ENCODE measurements at regions not wholly inside any gene's neighbourhood (a gene's known extent, or its start where the extent isn't known, plus 50 kb on each side); places are given as distances from the start of the nearest gene placed in this dataset.

- TF ChIP-seq, protein P1, sequence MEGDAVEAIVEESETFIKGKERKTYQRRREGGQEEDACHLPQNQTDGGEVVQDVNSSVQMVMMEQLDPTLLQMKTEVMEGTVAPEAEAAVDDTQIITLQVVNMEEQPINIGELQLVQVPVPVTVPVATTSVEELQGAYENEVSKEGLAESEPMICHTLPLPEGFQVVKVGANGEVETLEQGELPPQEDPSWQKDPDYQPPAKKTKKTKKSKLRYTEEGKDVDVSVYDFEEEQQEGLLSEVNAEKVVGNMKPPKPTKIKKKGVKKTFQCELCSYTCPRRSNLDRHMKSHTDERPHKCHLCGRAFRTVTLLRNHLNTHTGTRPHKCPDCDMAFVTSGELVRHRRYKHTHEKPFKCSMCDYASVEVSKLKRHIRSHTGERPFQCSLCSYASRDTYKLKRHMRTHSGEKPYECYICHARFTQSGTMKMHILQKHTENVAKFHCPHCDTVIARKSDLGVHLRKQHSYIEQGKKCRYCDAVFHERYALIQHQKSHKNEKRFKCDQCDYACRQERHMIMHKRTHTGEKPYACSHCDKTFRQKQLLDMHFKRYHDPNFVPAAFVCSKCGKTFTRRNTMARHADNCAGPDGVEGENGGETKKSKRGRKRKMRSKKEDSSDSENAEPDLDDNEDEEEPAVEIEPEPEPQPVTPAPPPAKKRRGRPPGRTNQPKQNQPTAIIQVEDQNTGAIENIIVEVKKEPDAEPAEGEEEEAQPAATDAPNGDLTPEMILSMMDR (IDR thresholded peaks at IDR 0.05): no peak
- TF ChIP-seq POLR2A (IDR thresholded peaks at IDR 0.05): no peak
These were observed 1487.7 kb upstream of the SEL1L start for GRCh38 chr14:83021323-83021722.
